Caco-2 (cell line): ENCODE measurements at regions not wholly inside any gene's neighbourhood (a gene's known extent, or its start where the extent isn't known, plus 50 kb on each side); places are given as distances from the start of the nearest gene placed in this dataset.

Experiments
- BruUV-seq: library from RNA; stranded (reverse); fragments of 400-500 nt; replicated peaks from 2 replicates; lab custom pipeline; 2021; lab: Mats Ljungman, UMichigan
- CTCF ChIA-PET: fragments of 300-600 bp; sonication (Branson Sonifier 250); formaldehyde crosslinking; loops from one replicate; lab custom pipeline; 2022; ENCODE audit warnings: antibody characterized with exemption; lab: Charles Lee
- POLR2A ChIA-PET: fragments of 300-600 bp; sonication (Branson Sonifier 250); formaldehyde crosslinking; loops from one replicate; lab custom pipeline; 2022; ENCODE audit warnings: antibody characterized with exemption; lab: Charles Lee
- DNase-seq, 2 experiments: peaks; one replicate each; pipeline versions ENCODE4 v3.0.0 to v3.0.0-alpha.2; 2020 to 2022
- H3K27me3 ChIP-seq: replicated peaks from 2 replicates; pipeline ENCODE4 v1.6.0; 2011; ENCODE audit warnings: low read length; ENCODE audit not compliant: control insufficient read depth, insufficient read depth
- H3K36me3 ChIP-seq: 2 replicates; pipeline ENCODE4 v1.5.1; 2011; ENCODE audit warnings: low read length; ENCODE audit not compliant: control insufficient read depth, insufficient read depth
- H3K4me1 ChIP-seq: fragments of 250-450 bp; sonication (Bioruptor Pico); 2 replicates; pipeline ENCODE4 v1.5.1; 2020; ENCODE audit warnings: mild to moderate bottlenecking
- H3K4me3 ChIP-seq: 2 replicates; pipeline ENCODE4 v1.5.1; 2011; ENCODE audit warnings: low read depth, mild to moderate bottlenecking, control low read depth, low read length
- H3K9me3 ChIP-seq: fragments of 250-450 bp; sonication (Bioruptor Pico); 2 replicates; pipeline ENCODE4 v1.5.1; 2020; ENCODE audit warnings: mild to moderate bottlenecking, moderate library complexity
- H3K27ac Mint-ChIP-seq: one replicate; pipeline ENCODE4 v1.8.0; 2022; ENCODE audit warnings: mixed read lengths; ENCODE audit not compliant: unreplicated experiment
- H3K27me3 Mint-ChIP-seq: one replicate; pipeline ENCODE4 v1.8.0; 2022; ENCODE audit warnings: mixed read lengths; ENCODE audit not compliant: insufficient read depth, unreplicated experiment
- H3K36me3 Mint-ChIP-seq: one replicate; pipeline ENCODE4 v1.8.0; 2022; ENCODE audit warnings: mild to moderate bottlenecking, mixed read lengths; ENCODE audit not compliant: insufficient read depth, unreplicated experiment
- H3K4me1 Mint-ChIP-seq: one replicate; pipeline ENCODE4 v1.8.0; 2022; ENCODE audit warnings: low read depth, mixed read lengths; ENCODE audit not compliant: unreplicated experiment
- H3K4me3 Mint-ChIP-seq: one replicate; pipeline ENCODE4 v1.8.0; 2022; ENCODE audit warnings: mild to moderate bottlenecking, moderate library complexity, mixed read lengths; ENCODE audit not compliant: unreplicated experiment
- H3K9me3 Mint-ChIP-seq: one replicate; pipeline ENCODE4 v1.8.0; 2022; ENCODE audit warnings: mixed read lengths; ENCODE audit not compliant: unreplicated experiment
- intact Hi-C: fragments of 100-400 bp; cut with micrococcal nuclease; formaldehyde crosslinking; loops from one replicate; pipeline ENCODE4 v1.10.0; 2022; ENCODE audit not compliant: unreplicated experiment
- TF ChIP-seq, protein P1 (sequence below), 2 experiments: fragments of 200-600 bp in 1 of 2; IDR thresholded peaks; 1 replicate in 1 of 2; 2 replicates in 1 of 2; pipeline versions ENCODE4 v1.5.1 to v1.8.0; 2011 to 2022; ENCODE audit warnings: antibody characterized with exemption in 1 of 2, control low read depth in 1 of 2, inconsistent platforms in 1 of 2, low read depth in 1 of 2, low read length in 1 of 2, mild to moderate bottlenecking in 1 of 2, moderate library complexity in 1 of 2; ENCODE audit not compliant: insufficient read depth in 1 of 2, severe bottlenecking in 1 of 2, unreplicated experiment in 1 of 2

DNA sequence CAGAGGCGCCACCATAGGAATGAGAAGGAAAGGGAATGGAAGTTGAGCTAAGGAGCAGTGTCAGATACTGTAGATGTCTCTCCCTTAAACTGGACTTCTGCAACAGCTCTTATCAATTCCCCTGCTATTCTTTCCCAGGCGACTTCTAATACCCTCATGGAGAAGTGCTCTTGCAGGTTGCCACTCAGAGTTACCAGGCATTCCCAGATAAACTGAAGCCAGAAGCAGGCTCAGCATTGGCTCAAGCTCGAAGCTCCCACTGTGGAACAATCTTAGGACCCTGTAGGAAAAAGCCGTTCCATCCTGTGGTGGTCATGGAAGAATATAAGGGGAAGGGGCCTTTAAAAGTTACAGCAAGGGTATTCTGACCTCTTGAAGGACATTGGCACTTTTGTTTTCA is 208.7 kb upstream of the PLET1 start:
- ChIA-PET CTCF (no interaction called here), POLR2A (no interaction called here)
- peaks cover 15% of the 10 kb centered on the region for H3K4me1 ChIP-seq
- BruUV-seq = no TSS peak
- DNase-seq = no peak
- no peaks in the 10 kb centered on the region for H3K9me3 Mint-ChIP-seq
- no peaks in the 10 kb centered on the region for H3K36me3 ChIP-seq
- H3K36me3 Mint-ChIP-seq = no peaks in the 10 kb centered on the region
- H3K4me3 ChIP-seq = no peak overlapping the region
- no peak overlapping the region for H3K4me3 Mint-ChIP-seq
- H3K4me1 Mint-ChIP-seq = peaks cover 7% of the 10 kb centered on the region
- peaks cover 11% of the 10 kb centered on the region for H3K27me3 Mint-ChIP-seq
- H3K27ac Mint-ChIP-seq = no peak overlapping the region
- H3K9me3 ChIP-seq = no peaks in the 10 kb centered on the region
- TF ChIP-seq, protein P1, sequence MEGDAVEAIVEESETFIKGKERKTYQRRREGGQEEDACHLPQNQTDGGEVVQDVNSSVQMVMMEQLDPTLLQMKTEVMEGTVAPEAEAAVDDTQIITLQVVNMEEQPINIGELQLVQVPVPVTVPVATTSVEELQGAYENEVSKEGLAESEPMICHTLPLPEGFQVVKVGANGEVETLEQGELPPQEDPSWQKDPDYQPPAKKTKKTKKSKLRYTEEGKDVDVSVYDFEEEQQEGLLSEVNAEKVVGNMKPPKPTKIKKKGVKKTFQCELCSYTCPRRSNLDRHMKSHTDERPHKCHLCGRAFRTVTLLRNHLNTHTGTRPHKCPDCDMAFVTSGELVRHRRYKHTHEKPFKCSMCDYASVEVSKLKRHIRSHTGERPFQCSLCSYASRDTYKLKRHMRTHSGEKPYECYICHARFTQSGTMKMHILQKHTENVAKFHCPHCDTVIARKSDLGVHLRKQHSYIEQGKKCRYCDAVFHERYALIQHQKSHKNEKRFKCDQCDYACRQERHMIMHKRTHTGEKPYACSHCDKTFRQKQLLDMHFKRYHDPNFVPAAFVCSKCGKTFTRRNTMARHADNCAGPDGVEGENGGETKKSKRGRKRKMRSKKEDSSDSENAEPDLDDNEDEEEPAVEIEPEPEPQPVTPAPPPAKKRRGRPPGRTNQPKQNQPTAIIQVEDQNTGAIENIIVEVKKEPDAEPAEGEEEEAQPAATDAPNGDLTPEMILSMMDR (IDR thresholded peaks at IDR 0.05; ENCODE audit: insufficient read depth in 1 of 2, low read depth in 1 of 2, low read length in 1 of 2, severe bottlenecking in 1 of 2, unreplicated experiment in 1 of 2) = no peak
- H3K27me3 ChIP-seq = no peaks in the 10 kb centered on the region
- intact Hi-C loops = no loop called here

- BruUV-seq = no TSS peak
- CTCF ChIA-PET = no interaction called here
These were observed 209.7 kb upstream of the PLET1 start for GRCh38 chr11:112470355-112470754.

DNA sequence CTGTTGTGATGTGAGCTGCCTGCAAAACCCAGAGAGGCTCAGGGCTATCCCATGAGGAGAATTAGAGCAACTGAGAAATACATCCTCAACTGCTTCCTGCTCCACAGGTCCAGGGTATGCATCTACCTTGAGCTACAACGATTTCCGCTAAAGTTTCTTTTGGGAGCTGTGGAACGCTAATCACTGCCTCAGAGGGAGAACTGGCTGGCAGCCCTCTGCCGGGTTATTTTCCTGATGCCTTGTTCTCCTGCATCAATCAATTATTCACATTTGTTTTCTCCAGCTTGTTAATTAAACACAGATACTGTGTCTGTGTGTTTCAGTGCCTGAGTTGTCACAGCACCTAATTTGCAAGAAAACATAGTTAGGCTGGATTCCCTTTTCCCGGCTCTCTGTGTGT is 211.1 kb upstream of the PLET1 start:
- no peak overlapping the region for H3K27ac Mint-ChIP-seq
- H3K27me3 Mint-ChIP-seq = peaks cover 25% of the 10 kb centered on the region
- no peaks in the 10 kb centered on the region for H3K9me3 Mint-ChIP-seq
- ChIA-PET CTCF (no interaction called here), POLR2A (no interaction called here)
- no peak overlapping the region for H3K4me3 Mint-ChIP-seq
- TF ChIP-seq, protein P1 (IDR thresholded peaks at IDR 0.05; ENCODE audit: insufficient read depth in 1 of 2, low read depth in 1 of 2, low read length in 1 of 2, severe bottlenecking in 1 of 2, unreplicated experiment in 1 of 2) = no peak
- Histone ChIP-seq H3K27me3 (no peaks in the 10 kb centered on the region), H3K4me1 (no peaks in the 10 kb centered on the region), H3K36me3 (no peaks in the 10 kb centered on the region), H3K4me3 (no peak overlapping the region), H3K9me3 (no peaks in the 10 kb centered on the region)
- intact Hi-C loops = no loop called here
- no peak for DNase-seq
- no peaks in the 10 kb centered on the region for H3K36me3 Mint-ChIP-seq
- no TSS peak for BruUV-seq
- no peaks in the 10 kb centered on the region for H3K4me1 Mint-ChIP-seq

More at GRCh38 chr11:112470355-112470754, 209.7 kb upstream of the PLET1 start:
- no peak overlapping the region for H3K27ac Mint-ChIP-seq
- no peak for DNase-seq
- no peaks in the 10 kb centered on the region for H3K36me3 Mint-ChIP-seq
- H3K4me3 Mint-ChIP-seq = no peak overlapping the region
- intact Hi-C loops = no loop called here
- TF ChIP-seq, protein P1 (IDR thresholded peaks at IDR 0.05; ENCODE audit: insufficient read depth in 1 of 2, low read depth in 1 of 2, low read length in 1 of 2, severe bottlenecking in 1 of 2, unreplicated experiment in 1 of 2) = no peak
- peaks cover 14% of the 10 kb centered on the region for H3K27me3 Mint-ChIP-seq
- H3K4me1 ChIP-seq = peaks cover 12% of the 10 kb centered on the region
- no peaks in the 10 kb centered on the region for H3K36me3 ChIP-seq
- no peaks in the 10 kb centered on the region for H3K9me3 Mint-ChIP-seq
- H3K4me3 ChIP-seq = no peak overlapping the region
- H3K4me1 Mint-ChIP-seq = peaks cover 4% of the 10 kb centered on the region
- no peaks in the 10 kb centered on the region for H3K9me3 ChIP-seq
- H3K27me3 ChIP-seq = no peaks in the 10 kb centered on the region
- POLR2A ChIA-PET = no interaction called here
